C4-2B (cell line): ENCODE measurements at regions not wholly inside any gene's neighbourhood (a gene's known extent, or its start where the extent isn't known, plus 50 kb on each side); places are given as distances from the start of the nearest gene placed in this dataset.

Source experiments
- CTCF ChIP-seq: fragments of 450-650 bp; conservative IDR thresholded peaks from 2 replicates; pipeline ENCODE4 v1.5.1; 2017; ENCODE audit warnings: mild to moderate bottlenecking
- ZFX ChIP-seq: fragments of 450-650 bp; IDR thresholded peaks from 2 replicates; pipeline ENCODE4 v1.6.1; 2017

DNA sequence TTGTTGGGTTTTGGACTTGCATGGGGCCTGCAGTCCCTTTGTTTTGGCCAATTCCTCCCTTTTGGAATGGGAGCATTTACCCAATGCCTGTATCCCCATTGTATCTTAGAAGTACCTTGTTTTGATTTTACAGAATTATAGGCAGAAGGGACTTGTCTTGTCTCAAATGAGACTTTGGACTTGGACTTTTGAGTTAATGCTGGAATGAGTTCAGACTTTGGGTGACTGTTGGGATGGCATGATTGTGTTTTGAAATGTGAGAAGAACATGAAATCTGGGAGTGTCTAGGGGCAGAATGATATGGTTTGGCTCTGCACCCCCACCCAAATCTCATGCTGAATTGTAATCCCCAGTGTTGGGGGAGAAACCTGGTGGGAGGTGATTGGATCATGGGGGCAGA lies 76.8 kb upstream of the MKI67 start:
- TF ChIP-seq CTCF (no peak), ZFX (no peak)
